Adrenal gland (tissue), 9 donors: ENCODE measurements at regions not wholly inside any gene's neighbourhood (a gene's known extent, or its start where the extent isn't known, plus 50 kb on each side); places are given as distances from the start of the nearest gene placed in this dataset.

Source experiments
- DNase-seq, 7 donors: peaks; one replicate each; pipeline ENCODE4 v3.0.0-alpha.2; 2019 to 2020
- H3K27ac ChIP-seq, 5 donors: fragments of 200-600 bp; sonication (generic) in 4 of 5; 1 replicate in 3 of 5; 2 replicates in 2 of 5; pipeline versions ENCODE4 v1.5.1 to v1.8.0; 2016 to 2020; ENCODE audit warnings: mild to moderate bottlenecking in 1 of 5
- H3K27me3 ChIP-seq: fragments of 200-600 bp; 2 replicates; pipeline ENCODE4 v1.8.0; 2021
- H3K36me3 ChIP-seq, 2 donors: fragments of 200-600 bp; replicated peaks in 1 of 2; 1 replicate in 1 of 2; 2 replicates in 1 of 2; pipeline versions ENCODE4 v1.5.1 to v1.8.0; 2018 to 2022
- H3K4me1 ChIP-seq, 2 donors: fragments of 200-600 bp; replicated peaks in 1 of 2; 1 replicate in 1 of 2; 2 replicates in 1 of 2; pipeline versions ENCODE4 v1.5.1 to v1.8.0; 2018 to 2021
- H3K4me3 ChIP-seq, 4 donors: fragments of 200-600 bp; sonication (generic) in 3 of 4; one replicate each; pipeline ENCODE4 v1.5.1; 2016 to 2018
- H3K9me3 ChIP-seq, 3 donors: fragments of 200-600 bp; sonication (generic) in 1 of 3; replicated peaks in 1 of 3; 1 replicate in 2 of 3; 2 replicates in 1 of 3; pipeline versions ENCODE4 v1.5.1 to v1.8.0; 2016 to 2021
- CTCF ChIP-seq, 6 experiments: fragments of 450-650 bp in 4 of 6; fragments of 200-600 bp in 2 of 6; sonication (generic) in 1 of 6; IDR thresholded peaks; 1 replicate in 5 of 6; 2 replicates in 1 of 6; pipeline versions ENCODE4 v1.5.1 to v1.8.0; 2016 to 2021; ENCODE audit warnings: antibody characterized with exemption in 6 of 6, mild to moderate bottlenecking in 2 of 6, moderate library complexity in 1 of 6
- POLR2A ChIP-seq, 2 donors: fragments of 450-650 bp; IDR thresholded peaks; one replicate each; pipeline ENCODE4 v1.6.1; 2017; ENCODE audit warnings: antibody characterized with exemption in 2 of 2, mild to moderate bottlenecking in 2 of 2, moderate library complexity in 1 of 2
- WGBS, 4 donors: extraction: QIAGEN DNeasy Blood & Tissue Kit in 2 of 4; methylation state at CpG; one replicate each; pipeline versions ENCODE4 v1.1.5 to v1.1.7; 2013 to 2017; 5-methylcytosine and 5-hydroxymethylcytosine counted together
- intact Hi-C, 2 donors: fragments of 100-400 bp; cut with DNase I; formaldehyde crosslinking; loops; one replicate each; pipeline versions ENCODE4 v1.14.1 to v1.15.0; 2022 to 2023
- donor health status: healthy with polysubstance abuse.
- donor health status: Bipolar disorder and iron deficiency.
- donor health status: DM: yes; HTN: yes; CAD: no.
- donor health status: DM: no; HTN: no; CAD: no.
- donor health status: DM: no; HTN: no; CAD: no.

- no peaks in the 10 kb centered on the region for H3K4me1 ChIP-seq
- no peak overlapping the region for H3K27ac ChIP-seq
- intact Hi-C loops: no loop called here
- no peaks in the 10 kb centered on the region for H3K27me3 ChIP-seq
- TF ChIP-seq POLR2A (IDR thresholded peaks at IDR 0.05) (no peak), CTCF (IDR thresholded peaks at IDR 0.05) (no peak)
- no peak overlapping the region for H3K4me3 ChIP-seq
- DNase-seq: no peak
- 73 to 87% (median 79%) methylated on average over 2 of the region's 2 CpGs for WGBS, 4 donors
- no peaks in the 10 kb centered on the region for H3K9me3 ChIP-seq
- H3K36me3 ChIP-seq: no peaks in the 10 kb centered on the region
Observed at GRCh38 chr16:55145771-55146603, 178.0 kb upstream of the IRX6 start.

- H3K4me1 ChIP-seq: no peaks in the 10 kb centered on the region
- H3K27me3 ChIP-seq: no peaks in the 10 kb centered on the region
- intact Hi-C loops: no loop called here
- DNase-seq: no peak
- no peak overlapping the region for H3K4me3 ChIP-seq
- no peak overlapping the region for H3K27ac ChIP-seq
- no peak for TF ChIP-seq CTCF (IDR thresholded peaks at IDR 0.05)
- no peak for TF ChIP-seq POLR2A (IDR thresholded peaks at IDR 0.05)
- no peaks in the 10 kb centered on the region for H3K36me3 ChIP-seq
- H3K9me3 ChIP-seq: no peaks in the 10 kb centered on the region
- WGBS, 4 donors: 32 to 45% (median 38%) methylated on average over 7 of the region's 7 CpGs
Observed at GRCh38 chr16:55146966-55147365, 177.0 kb upstream of the IRX6 start.

- no peak overlapping the region for H3K27ac ChIP-seq
- no peak for TF ChIP-seq CTCF (IDR thresholded peaks at IDR 0.05)
- TF ChIP-seq POLR2A (IDR thresholded peaks at IDR 0.05): no peak
- 68 to 82% (median 78%) methylated on average over 4 of the region's 4 CpGs for WGBS, 4 donors
- intact Hi-C loops: no loop called here
- no peak overlapping the region for H3K4me3 ChIP-seq
- H3K4me1 ChIP-seq: no peaks in the 10 kb centered on the region
- no peak for DNase-seq
- H3K36me3 ChIP-seq: no peaks in the 10 kb centered on the region
- H3K27me3 ChIP-seq: no peaks in the 10 kb centered on the region
- no peaks in the 10 kb centered on the region for H3K9me3 ChIP-seq
Observed at GRCh38 chr16:55147396-55147795, 176.6 kb upstream of the IRX6 start.

GRCh38 chr16:55149622-55150021 lies 174.4 kb upstream of the IRX6 start:
- no peaks in the 10 kb centered on the region for H3K27me3 ChIP-seq
- H3K9me3 ChIP-seq: no peaks in the 10 kb centered on the region
- no peak for DNase-seq
- no peak overlapping the region for H3K27ac ChIP-seq
- H3K36me3 ChIP-seq: no peaks in the 10 kb centered on the region
- TF ChIP-seq CTCF (IDR thresholded peaks at IDR 0.05) (no peak), POLR2A (IDR thresholded peaks at IDR 0.05) (no peak)
- H3K4me1 ChIP-seq: no peaks in the 10 kb centered on the region
- 72 to 75% (median 74%) methylated on average over 4 of the region's 4 CpGs for WGBS, 4 donors
- intact Hi-C loops: no loop called here
- H3K4me3 ChIP-seq: no peak overlapping the region
